GM12872 (cell line): ENCODE measurements at regions not wholly inside any gene's neighbourhood (a gene's known extent, or its start where the extent isn't known, plus 50 kb on each side); places are given as distances from the start of the nearest gene placed in this dataset.

Experiments
- TF ChIP-seq, protein P1 (sequence below): IDR thresholded peaks from 3 replicates; pipeline ENCODE4 v1.5.1; 2011; ENCODE audit warnings: low read depth, mild to moderate bottlenecking, low read length, moderate library complexity; ENCODE audit not compliant: insufficient read depth

DNA sequence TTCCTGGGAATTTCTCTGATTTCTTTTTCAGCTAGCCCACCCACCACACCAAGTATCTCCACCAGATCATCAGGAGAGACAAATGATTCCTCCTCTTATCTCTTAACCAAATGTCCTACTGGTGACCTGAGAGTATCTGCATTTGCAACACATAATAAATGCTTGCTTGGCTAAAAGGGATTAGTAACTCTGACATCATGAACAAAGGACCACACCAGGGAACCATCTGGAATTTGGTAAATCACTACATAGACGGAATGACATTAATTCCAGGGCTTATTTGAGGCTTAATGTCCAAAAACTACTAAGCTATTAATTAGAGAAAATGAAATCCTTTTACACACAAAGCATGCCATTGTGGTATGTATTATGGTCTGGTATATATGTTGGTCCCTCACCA lies 139.0 kb downstream of the RAP2A start:
- TF ChIP-seq, protein P1, sequence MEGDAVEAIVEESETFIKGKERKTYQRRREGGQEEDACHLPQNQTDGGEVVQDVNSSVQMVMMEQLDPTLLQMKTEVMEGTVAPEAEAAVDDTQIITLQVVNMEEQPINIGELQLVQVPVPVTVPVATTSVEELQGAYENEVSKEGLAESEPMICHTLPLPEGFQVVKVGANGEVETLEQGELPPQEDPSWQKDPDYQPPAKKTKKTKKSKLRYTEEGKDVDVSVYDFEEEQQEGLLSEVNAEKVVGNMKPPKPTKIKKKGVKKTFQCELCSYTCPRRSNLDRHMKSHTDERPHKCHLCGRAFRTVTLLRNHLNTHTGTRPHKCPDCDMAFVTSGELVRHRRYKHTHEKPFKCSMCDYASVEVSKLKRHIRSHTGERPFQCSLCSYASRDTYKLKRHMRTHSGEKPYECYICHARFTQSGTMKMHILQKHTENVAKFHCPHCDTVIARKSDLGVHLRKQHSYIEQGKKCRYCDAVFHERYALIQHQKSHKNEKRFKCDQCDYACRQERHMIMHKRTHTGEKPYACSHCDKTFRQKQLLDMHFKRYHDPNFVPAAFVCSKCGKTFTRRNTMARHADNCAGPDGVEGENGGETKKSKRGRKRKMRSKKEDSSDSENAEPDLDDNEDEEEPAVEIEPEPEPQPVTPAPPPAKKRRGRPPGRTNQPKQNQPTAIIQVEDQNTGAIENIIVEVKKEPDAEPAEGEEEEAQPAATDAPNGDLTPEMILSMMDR, result no peak

DNA sequence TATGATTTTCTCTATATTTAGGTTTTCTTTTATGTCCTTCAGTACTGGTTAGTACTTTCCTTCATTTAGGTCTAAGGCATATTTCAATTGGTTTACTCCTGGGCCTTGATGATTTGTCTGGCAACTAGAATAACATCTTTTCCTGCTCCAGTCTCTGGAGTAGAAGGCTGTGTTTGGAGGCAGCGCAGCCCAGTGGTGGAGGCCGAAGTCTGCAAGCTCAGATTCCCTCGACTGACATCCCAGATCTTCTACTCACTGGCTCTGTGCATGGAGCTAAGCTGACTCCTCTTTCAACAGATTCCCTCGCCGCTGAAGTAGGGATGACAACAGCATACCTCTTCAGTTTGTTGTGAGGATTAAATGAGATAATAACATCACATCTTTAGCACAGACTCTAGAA lies 141.0 kb downstream of the RAP2A start:
- TF ChIP-seq, protein P1, result peak; percentile 77

DNA sequence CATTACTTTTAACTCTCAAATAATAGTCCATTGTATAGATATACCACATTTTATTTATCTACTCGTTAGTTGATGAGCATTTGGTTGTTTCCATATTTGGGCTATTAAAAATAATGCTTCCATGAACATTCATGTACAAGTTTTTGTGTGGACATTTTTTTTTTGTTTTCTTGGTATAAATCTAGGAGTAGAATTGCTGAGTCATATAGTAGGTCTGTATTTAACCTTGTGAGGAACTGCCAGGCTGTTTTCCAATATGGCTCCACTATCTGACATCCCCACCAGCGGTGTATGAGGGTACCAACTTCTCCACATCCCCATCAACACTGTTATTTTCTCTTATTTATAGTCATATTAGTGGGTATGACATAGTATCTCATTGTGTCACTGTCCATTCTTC lies 143.1 kb downstream of the RAP2A start:
- TF ChIP-seq, protein P1, result no peak

DNA sequence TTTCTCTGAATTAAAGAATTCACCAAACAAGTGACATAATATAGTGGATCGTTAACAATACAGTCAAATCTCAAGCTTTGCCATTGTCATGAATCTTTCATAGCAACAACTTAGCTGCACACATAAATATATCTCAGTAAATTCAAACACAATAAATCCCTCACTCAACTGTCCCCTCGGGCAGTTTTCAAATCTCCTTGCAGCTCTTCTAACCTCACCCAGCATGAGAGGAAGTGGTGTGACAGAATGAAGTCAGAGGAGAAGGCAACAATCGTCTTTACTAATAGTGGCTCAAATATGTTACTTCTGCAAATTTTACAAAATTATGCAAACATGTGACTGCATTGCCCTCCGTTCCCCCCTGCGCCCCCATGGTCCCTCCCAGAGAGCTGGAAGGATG lies 148.2 kb downstream of the RAP2A start:
- TF ChIP-seq, protein P1, result no peak

DNA sequence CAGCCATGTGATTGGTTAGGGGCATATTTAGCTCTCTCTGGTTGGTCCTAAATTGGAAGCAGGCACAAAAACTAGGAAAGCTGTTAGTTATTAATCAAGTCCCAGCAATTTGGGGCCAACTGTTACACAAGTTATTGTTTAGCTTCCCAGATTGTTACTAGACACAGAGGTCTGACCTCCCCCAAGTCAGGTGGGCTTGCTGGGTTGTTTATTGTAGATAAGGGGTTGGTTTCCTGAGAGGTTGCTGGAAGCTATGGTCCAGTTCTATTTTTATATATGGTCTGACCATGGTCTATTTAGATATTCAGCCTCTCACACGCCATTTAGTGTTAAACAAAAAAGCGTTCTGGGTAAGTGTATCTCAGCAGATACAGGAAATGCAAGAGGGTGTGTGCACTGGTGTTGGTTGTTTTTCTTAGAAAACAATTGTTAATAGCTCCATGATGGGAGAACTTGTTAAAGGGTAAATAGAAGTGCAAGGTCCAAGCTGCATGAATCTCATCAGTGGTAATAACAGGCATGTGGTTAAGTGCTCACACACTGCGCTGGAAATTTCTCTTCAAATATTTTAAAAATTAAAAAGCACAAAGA lies 150.0 kb downstream of the RAP2A start:
- TF ChIP-seq, protein P1, result no peak

DNA sequence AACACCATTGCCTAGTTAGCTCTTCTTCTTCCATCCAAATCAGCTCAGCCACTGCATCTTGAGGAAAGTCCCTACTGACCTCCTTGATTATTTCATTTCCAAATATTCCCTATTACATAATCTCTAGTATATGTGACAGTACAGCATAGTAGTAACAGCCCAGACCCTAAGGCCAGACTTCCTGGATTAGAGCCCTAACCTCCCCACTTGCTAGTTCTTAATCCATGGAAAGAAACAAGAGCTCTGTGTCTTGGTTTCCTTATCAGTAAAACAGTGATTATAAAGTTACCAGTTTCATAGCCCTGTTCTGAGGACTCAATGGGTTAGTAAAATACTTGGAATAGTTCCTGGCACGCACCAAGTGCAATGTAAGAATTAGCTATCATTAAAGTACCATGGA lies 153.0 kb downstream of the RAP2A start:
- TF ChIP-seq, protein P1, result no peak

DNA sequence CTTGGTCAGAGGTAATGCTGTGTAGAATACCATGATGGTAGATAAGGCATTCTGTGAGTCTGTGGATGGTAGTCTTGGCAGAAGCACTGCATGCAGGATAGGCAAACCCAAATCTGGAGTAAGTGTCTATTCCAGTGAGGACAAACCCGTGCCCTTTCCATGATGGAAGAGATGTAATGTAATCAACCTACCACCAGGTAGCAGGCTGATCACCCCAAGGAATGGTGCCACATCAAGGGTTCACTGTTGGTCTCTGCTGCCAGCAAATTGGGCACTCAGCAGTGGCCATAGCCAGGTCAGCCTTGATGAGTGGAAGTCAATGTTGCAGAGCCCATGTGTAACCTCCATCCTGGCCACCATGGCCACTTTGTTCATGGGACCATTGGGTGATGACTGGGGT lies 155.0 kb downstream of the RAP2A start:
- TF ChIP-seq, protein P1, result no peak
